Fibroblast of lung (primary cell): ENCODE measurements at regions not wholly inside any gene's neighbourhood (a gene's known extent, or its start where the extent isn't known, plus 50 kb on each side); places are given as distances from the start of the nearest gene placed in this dataset.

Experiments
- DNase-seq, 2 donors: peaks; one replicate each; pipeline versions ENCODE4 v3.0.0 to v3.0.0-alpha.2; 2010; ENCODE audit warnings: low read depth in 2 of 2
- H2AFZ ChIP-seq: 2 replicates; pipeline ENCODE4 v1.5.1; 2012; ENCODE audit warnings: low read length, control low read depth, inconsistent platforms
- H3K27ac ChIP-seq: 2 replicates; pipeline ENCODE4 v1.5.1; 2011; ENCODE audit warnings: low read length, control low read depth; ENCODE audit not compliant: insufficient read depth
- H3K27me3 ChIP-seq: 2 replicates; pipeline ENCODE4 v1.5.1; 2011; ENCODE audit warnings: mild to moderate bottlenecking, low read length; ENCODE audit not compliant: control insufficient read depth, insufficient read depth
- H3K36me3 ChIP-seq: 2 replicates; pipeline ENCODE4 v1.5.1; 2011; ENCODE audit warnings: low read length; ENCODE audit not compliant: control insufficient read depth, insufficient read depth
- H3K4me1 ChIP-seq: 2 replicates; pipeline ENCODE4 v1.5.1; 2011; ENCODE audit warnings: low read length; ENCODE audit not compliant: control insufficient read depth, insufficient read depth; ENCODE audit errors: extremely low read depth
- H3K4me2 ChIP-seq: 2 replicates; pipeline ENCODE4 v1.5.1; 2011; ENCODE audit warnings: low read length, control low read depth; ENCODE audit not compliant: insufficient read depth; ENCODE audit errors: extremely low read depth
- H3K4me3 ChIP-seq, 4 experiments: fragments of 200-600 bp in 1 of 4; sonication (generic) in 1 of 4; replicated peaks in 1 of 4; 2 replicates each; pipeline ENCODE4 v1.5.1; 2011 to 2016; ENCODE audit warnings: low read length in 4 of 4, low read depth in 3 of 4, mild to moderate bottlenecking in 3 of 4, control low read depth in 2 of 4, inconsistent platforms in 1 of 4, mixed read lengths in 1 of 4; ENCODE audit not compliant: insufficient read depth in 1 of 4; ENCODE audit errors: control extremely low read depth in 1 of 4
- H3K79me2 ChIP-seq: 2 replicates; pipeline ENCODE4 v1.5.1; 2012; ENCODE audit warnings: mild to moderate bottlenecking, low read length, inconsistent platforms; ENCODE audit not compliant: control insufficient read depth, insufficient read depth
- H3K9ac ChIP-seq: 2 replicates; pipeline ENCODE4 v1.5.1; 2011; ENCODE audit warnings: mild to moderate bottlenecking, low read length, control low read depth; ENCODE audit not compliant: insufficient read depth
- H3K9me3 ChIP-seq: 2 replicates; pipeline ENCODE4 v1.5.1; 2012; ENCODE audit warnings: low read depth, low read length; ENCODE audit not compliant: control insufficient read depth, insufficient read depth
- H4K20me1 ChIP-seq: 2 replicates; pipeline ENCODE4 v1.5.1; 2011; ENCODE audit warnings: low read length; ENCODE audit not compliant: control insufficient read depth, insufficient read depth; ENCODE audit errors: extremely low read depth
- CTCF ChIP-seq, 2 donors: IDR thresholded peaks in 1 of 2; conservative IDR thresholded peaks in 1 of 2; 1 replicate in 1 of 2; 2 replicates in 1 of 2; pipeline ENCODE4 v1.5.1; 2011 to 2012; ENCODE audit warnings: low read length in 2 of 2, control low read depth in 1 of 2, inconsistent platforms in 1 of 2, low read depth in 1 of 2, mild to moderate bottlenecking in 1 of 2
- EZH2 ChIP-seq: IDR thresholded peaks from 2 replicates; pipeline ENCODE4 v1.5.1; 2012; ENCODE audit warnings: low read length, control low read depth, mild to moderate bottlenecking; ENCODE audit errors: missing control alignments

- H3K79me2 ChIP-seq, result no peaks in the 10 kb centered on the region
- no peaks in the 10 kb centered on the region for H3K27me3 ChIP-seq
- H3K9me3 ChIP-seq, result no peaks in the 10 kb centered on the region
- H3K4me3 ChIP-seq, result no peak overlapping the region
- peak in 1 of 2 donors; percentile 69 for DNase-seq
- H3K4me2 ChIP-seq, result no peak overlapping the region
- no peak overlapping the region for H2AFZ ChIP-seq
- no peaks in the 10 kb centered on the region for H4K20me1 ChIP-seq
- H3K4me1 ChIP-seq, result no peaks in the 10 kb centered on the region
- TF ChIP-seq CTCF (conservative IDR thresholded peaks at IDR 0.05 in 1 of 2, IDR thresholded peaks at IDR 0.05 in 1 of 2; ENCODE audit: low read depth in 1 of 2, low read length in 2 of 2), result no peak
- TF ChIP-seq EZH2, result no peak
- H3K27ac ChIP-seq, result no peak overlapping the region
- H3K36me3 ChIP-seq, result no peaks in the 10 kb centered on the region
- H3K9ac ChIP-seq, result no peak overlapping the region
These were observed 825.3 kb upstream of the MBL2 start for GRCh38 chr10:53597835-53598251.

- no peak overlapping the region for H3K4me3 ChIP-seq
- H3K27ac ChIP-seq, result no peak overlapping the region
- H3K4me2 ChIP-seq, result no peak overlapping the region
- H3K79me2 ChIP-seq, result no peaks in the 10 kb centered on the region
- H3K9me3 ChIP-seq, result no peaks in the 10 kb centered on the region
- H3K27me3 ChIP-seq, result no peaks in the 10 kb centered on the region
- H4K20me1 ChIP-seq, result no peaks in the 10 kb centered on the region
- no peak overlapping the region for H2AFZ ChIP-seq
- no peaks in the 10 kb centered on the region for H3K4me1 ChIP-seq
- DNase-seq, result no peak
- TF ChIP-seq EZH2, result no peak
- TF ChIP-seq CTCF (conservative IDR thresholded peaks at IDR 0.05 in 1 of 2, IDR thresholded peaks at IDR 0.05 in 1 of 2; ENCODE audit: low read depth in 1 of 2, low read length in 2 of 2), result peak in 1 of 2 donors; percentile 16
- H3K9ac ChIP-seq, result no peak overlapping the region
- no peaks in the 10 kb centered on the region for H3K36me3 ChIP-seq
These were observed 807.9 kb upstream of the MBL2 start for GRCh38 chr10:53580465-53580864.

GRCh38 chr10:53579773-53580172 lies 807.2 kb upstream of the MBL2 start:
- no peaks in the 10 kb centered on the region for H3K9me3 ChIP-seq
- no peak overlapping the region for H3K4me2 ChIP-seq
- H3K27ac ChIP-seq, result no peak overlapping the region
- no peaks in the 10 kb centered on the region for H3K27me3 ChIP-seq
- TF ChIP-seq EZH2, result no peak
- TF ChIP-seq CTCF (conservative IDR thresholded peaks at IDR 0.05 in 1 of 2, IDR thresholded peaks at IDR 0.05 in 1 of 2; ENCODE audit: low read depth in 1 of 2, low read length in 2 of 2), result no peak
- H3K36me3 ChIP-seq, result no peaks in the 10 kb centered on the region
- H4K20me1 ChIP-seq, result no peaks in the 10 kb centered on the region
- no peak overlapping the region for H2AFZ ChIP-seq
- DNase-seq, result no peak
- no peaks in the 10 kb centered on the region for H3K79me2 ChIP-seq
- no peak overlapping the region for H3K4me3 ChIP-seq
- no peaks in the 10 kb centered on the region for H3K4me1 ChIP-seq
- H3K9ac ChIP-seq, result no peak overlapping the region
